Ishikawa (cell line): ENCODE measurements at regions not wholly inside any gene's neighbourhood (a gene's known extent, or its start where the extent isn't known, plus 50 kb on each side); places are given as distances from the start of the nearest gene placed in this dataset.

ENCODE experiments used
- CEBPB ChIP-seq: IDR thresholded peaks from 2 replicates; pipeline ENCODE4 v1.6.1; 2012
- CREB1 ChIP-seq: IDR thresholded peaks from 2 replicates; pipeline ENCODE4 v1.6.1; 2012; ENCODE audit warnings: low read depth
- EGR1 ChIP-seq: IDR thresholded peaks from 2 replicates; pipeline ENCODE4 v1.6.1; 2012
- EP300 ChIP-seq: IDR thresholded peaks from 2 replicates; pipeline ENCODE4 v1.6.1; 2012; ENCODE audit warnings: borderline replicate concordance
- FOXM1 ChIP-seq: IDR thresholded peaks from 2 replicates; pipeline ENCODE4 v1.6.1; 2012; ENCODE audit warnings: low read depth, borderline replicate concordance
- MAX ChIP-seq: IDR thresholded peaks from 2 replicates; pipeline ENCODE4 v1.6.1; 2012
- NFIC ChIP-seq: IDR thresholded peaks from 2 replicates; pipeline ENCODE4 v1.6.1; 2012
- RAD21 ChIP-seq: IDR thresholded peaks from 2 replicates; pipeline ENCODE4 v1.6.1; 2012; ENCODE audit warnings: low read depth
- REST ChIP-seq: IDR thresholded peaks from 2 replicates; pipeline ENCODE4 v1.6.1; 2012; ENCODE audit warnings: low read depth, mild to moderate bottlenecking
- TAF1 ChIP-seq: IDR thresholded peaks from 2 replicates; pipeline ENCODE4 v1.6.1; 2012; ENCODE audit warnings: low read depth, mild to moderate bottlenecking
- TCF12 ChIP-seq: IDR thresholded peaks from 2 replicates; pipeline ENCODE4 v1.6.1; 2012; ENCODE audit warnings: low read depth
- USF1 ChIP-seq: IDR thresholded peaks from 2 replicates; pipeline ENCODE4 v1.6.1; 2012
- YY1 ChIP-seq: IDR thresholded peaks from 2 replicates; pipeline ENCODE4 v1.6.1; 2012; ENCODE audit warnings: low read depth
- ZBTB7A ChIP-seq: IDR thresholded peaks from 2 replicates; pipeline ENCODE4 v1.6.1; 2012; ENCODE audit warnings: low read depth

GRCh38 chr4:7141151-7141834, 51.0 kb upstream of the SORCS2 start:
- TF ChIP-seq EP300 (no peak), MAX (no peak), CEBPB (no peak), TAF1 (no peak), RAD21 (no peak), FOXM1 (no peak), TCF12 (no peak), REST (no peak), ZBTB7A (no peak), USF1 (no peak), EGR1 (no peak), NFIC (no peak), YY1 (no peak), CREB1 (no peak)
